GM19455 (cell line): ENCODE measurements at regions not wholly inside any gene's neighbourhood (a gene's known extent, or its start where the extent isn't known, plus 50 kb on each side); places are given as distances from the start of the nearest gene placed in this dataset.

Experiments
- ATAC-seq: cut with Tn5 transposase; IDR thresholded peaks from one replicate; pipeline ENCODE4 v1.9.1; 2021; ENCODE audit not compliant: unreplicated experiment

DNA sequence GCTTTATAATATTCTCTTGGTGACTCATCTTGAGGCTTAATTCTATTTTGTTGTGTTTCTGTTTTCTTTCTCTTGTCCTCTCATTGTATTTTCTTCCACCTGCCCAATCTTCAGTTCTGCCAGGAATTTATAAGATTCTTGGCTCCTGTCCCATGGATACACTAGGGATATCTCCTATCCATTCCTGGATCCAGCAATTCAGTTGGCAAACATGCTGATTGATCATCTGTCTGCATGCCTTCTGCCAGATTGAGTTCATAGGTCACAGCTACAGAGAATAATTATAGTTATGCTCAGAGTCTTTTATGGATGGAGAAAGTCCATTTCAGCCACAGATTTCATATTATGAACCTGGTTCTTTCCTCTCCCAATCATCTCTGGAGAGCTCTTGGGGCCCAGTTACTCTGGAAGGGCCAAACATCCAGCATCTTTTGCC, 140.4 kb upstream of the MAGI2 start:
- ATAC-seq: no peak

DNA sequence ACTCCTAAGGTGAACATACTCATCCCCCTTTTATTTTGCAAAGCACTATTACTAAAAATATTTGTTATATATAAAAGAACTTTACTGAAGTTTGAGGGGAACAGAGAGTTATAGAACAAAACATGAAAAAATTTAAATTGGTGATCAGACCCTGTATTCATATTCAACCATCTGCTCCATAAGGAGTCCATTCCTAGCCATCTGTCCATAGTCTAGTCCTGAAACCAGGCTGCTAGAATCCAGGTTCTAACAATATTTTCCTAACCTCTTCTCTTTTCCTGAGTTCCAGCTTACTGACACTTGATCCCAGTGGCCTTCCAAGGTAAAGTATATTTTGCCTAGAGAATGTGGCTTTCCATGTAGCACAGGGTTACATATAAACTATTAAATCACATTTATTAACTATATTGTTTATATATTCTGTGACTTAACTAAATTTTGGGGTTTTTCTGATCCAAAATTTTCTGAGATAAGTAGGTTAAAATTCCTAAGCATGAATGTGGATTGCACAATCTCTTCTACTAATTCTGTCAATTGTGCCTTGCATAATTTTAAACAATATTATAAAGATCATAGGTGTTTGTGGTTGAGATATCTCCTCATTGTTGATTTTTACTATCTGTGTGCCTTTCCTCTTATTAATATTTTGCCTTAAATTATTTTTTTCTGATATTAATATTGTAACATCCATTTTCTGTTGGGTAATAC, 137.6 kb upstream of the MAGI2 start:
- ATAC-seq: no peak

DNA sequence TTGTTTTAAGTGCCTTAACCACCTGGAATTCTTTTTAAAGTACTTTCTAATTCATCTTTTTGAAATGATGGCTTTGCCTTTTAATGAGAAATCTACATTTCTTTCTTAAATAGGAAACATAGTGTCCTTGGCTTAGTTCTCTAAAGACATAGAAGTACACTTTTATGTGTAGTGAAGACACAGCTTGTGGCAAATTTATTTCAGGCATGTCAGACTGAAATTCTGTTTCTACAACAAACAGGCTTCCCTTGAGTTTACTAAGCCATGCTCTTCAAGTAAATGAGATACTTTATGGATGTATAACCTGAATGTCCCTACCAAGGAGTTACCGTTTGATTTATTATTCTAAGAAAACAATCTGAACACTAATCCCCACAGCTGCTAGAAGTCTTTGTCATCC, 136.9 kb upstream of the MAGI2 start:
- no peak for ATAC-seq

DNA sequence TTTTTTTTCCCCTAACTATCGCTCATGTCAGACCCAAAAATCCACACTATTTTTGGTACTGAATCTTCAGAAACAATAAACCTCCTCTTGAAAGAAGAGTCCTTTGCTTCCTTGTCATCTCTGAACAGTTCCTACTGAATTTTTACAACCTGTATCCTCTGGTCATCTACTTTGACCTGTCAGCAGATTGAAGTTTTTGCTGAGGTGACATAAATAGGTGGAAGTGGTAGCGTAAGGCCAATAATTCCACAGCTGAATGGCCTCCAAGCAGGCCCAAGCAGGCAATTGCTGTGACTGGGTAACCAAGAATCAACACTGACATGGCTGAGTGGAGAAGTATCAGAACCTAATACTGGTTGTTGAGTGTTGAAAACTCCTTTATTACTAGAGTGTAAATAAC, 117.4 kb upstream of the MAGI2 start:
- no peak for ATAC-seq

DNA sequence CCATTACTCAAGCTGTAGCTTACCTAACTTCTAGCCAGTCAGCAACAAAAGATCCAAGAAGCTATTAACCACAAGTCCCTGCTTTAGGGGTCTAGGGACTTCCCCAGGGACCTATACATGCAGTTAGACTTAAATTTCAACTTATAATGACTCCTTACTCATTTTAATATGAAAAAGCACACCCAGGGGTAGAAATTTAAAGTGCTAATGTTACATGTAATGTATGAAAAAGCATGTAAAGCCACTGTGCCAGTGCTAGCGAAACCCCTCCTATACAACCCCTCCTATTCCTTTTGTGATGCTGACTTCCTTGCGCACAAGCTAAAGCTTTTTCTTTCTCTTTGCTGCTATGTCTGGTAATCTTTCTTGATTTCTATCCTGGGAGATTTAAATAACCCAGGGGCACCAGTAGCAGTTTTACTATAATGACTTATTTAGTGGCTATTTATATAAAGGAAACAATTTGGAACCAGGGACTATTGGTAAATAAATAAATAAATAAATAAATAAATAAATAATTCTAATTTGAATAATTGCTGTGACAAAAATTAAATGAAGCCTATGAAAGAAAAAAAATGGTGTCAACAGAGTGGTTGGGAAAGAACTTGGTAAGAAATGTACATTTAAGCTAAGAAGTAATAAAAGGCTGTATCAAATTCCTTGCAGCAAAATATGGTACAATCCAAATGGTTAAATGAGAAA, 110.5 kb upstream of the MAGI2 start:
- ATAC-seq: no peak

DNA sequence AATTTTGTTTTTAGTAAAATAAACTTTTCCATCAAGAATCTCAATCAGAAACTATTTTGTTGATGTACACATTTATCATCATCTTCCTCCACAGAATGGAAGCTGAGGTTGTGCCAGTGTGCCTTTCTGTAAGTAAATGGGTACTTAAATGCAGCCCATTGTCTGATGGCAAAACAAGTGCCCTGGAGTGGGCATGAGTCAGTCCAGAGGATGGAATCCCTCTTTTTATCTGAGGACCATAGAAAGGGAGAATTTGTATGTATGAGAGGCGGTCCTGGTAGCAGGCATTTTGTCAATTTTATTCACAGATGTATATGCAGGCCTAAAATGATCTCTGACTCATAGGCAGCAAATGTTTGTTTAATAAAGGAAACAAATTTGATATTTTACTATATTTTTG, 102.1 kb upstream of the MAGI2 start:
- no peak for ATAC-seq

DNA sequence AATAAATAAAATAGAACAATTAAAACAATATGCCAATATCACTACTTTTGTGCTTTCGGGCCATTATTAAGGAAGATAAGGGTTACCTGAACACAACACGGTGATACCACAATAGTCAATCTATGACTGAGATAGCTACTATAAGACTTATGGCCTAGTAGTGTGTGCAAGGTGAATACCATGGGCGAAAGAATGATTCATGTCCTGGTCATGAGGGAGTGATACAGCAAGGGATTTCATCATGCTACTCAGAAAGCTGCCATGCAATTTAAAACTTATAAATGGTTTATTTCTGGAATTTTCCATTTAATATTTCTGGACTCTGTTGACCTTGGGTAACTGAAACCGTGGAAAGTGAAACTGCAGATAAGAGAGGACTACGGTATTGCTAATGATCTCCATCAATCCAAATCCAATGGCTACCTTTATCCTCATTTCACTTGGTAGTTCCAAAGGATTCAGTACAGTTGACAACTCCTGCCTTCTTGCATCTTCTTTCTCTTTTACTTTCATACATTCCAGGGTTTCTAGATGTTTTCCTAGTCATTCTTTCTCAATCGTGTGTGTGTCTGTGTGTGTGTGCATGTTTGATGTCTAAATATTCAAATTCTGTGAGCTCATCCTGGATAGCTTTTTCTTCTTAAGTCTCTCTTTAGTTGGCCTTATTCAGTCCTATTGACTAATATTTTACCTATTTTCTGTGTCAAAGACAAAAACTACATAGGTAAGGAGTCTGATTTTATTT, 100.5 kb upstream of the MAGI2 start:
- ATAC-seq: no peak

DNA sequence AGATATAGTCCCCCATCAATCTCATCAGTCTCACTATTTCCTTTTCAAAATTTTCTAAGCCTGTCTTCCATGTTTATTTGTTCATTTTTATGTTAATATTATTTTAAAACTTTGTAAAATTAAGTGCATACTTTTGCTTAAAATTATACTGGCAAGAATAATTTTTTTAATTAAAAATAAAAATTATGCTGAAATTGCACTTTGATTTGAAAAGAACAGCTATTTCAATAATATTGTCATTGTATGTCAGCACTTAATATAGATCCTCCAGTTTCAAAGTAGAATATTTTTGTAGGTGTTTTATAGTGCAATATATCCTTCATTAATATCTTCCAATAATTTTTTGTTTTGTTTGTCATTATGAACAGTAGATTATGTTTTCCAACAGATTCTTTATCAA, 99.0 kb upstream of the MAGI2 start:
- ATAC-seq: no peak

DNA sequence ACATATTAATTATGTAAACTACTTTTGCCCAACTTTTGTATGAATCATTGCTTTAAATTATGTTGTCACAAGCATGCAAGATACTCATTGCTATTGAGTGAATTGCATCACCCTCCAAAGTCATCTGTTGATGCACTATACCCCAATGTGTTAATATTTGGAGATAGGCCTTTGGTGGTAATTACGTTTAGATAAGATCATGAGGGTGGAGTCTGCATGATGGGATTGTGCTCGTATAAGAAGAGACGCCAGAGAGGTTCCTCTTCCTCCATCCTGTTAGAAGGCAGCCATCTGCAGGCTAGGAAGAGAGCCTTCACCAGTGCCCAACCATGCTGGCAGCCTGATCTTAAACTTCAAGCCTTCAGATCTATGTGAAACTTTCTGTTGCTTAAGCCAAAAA, 95.3 kb upstream of the MAGI2 start:
- ATAC-seq: no peak

DNA sequence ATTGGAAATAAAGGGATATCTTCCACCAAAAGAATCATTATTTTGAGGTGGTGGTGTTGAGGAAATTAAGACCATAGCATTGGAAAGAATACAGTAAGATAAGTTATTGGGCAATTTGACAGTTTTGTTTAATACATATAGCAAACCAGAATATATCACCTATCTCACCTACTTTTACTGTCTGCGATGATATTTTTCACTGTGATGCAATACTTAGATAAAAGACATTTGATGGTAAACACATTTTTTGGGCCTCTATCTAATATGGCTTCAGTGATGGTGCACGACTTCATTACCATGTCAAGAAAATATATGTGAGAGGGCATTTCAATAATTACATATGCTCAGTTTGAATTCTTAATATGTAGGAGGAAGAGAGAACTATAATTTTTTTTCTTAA, 93.7 kb upstream of the MAGI2 start:
- ATAC-seq: no peak

DNA sequence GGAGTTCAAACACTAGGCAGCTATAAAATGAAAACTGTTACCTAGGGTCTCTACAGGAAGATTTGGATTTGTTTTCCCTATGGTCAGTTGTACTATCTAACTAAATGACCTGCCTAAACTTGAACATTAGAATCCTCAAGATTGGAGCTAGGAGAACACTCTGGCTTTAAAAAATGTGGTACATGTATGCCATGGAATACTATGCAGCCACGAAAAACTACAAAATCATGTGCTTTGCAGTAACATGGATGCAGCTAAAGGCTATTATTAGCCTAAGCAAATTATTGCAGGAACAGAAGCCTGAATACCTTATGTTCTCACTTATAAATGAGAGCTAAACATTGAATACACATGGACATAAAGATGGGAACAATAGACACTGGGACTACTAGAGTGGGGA, 87.1 kb upstream of the MAGI2 start:
- no peak for ATAC-seq

DNA sequence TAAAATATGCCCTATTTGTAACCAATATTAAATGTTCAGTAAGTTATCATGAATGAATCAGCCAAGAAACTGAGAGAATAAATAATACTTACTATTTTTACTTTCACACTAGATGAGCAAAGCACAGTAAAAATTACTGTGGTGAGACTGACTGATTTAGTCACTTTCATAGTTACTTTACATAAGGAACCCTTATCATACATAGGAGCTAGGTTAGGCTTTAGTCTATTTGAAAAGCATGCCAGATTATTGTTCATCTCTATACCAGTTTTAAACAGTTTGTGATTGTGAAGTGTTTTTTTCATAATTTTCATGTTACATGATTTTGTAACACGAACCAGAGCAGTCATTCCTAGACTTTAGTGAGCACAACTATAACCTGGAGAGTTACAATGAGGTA, 80.7 kb upstream of the MAGI2 start:
- ATAC-seq: no peak

DNA sequence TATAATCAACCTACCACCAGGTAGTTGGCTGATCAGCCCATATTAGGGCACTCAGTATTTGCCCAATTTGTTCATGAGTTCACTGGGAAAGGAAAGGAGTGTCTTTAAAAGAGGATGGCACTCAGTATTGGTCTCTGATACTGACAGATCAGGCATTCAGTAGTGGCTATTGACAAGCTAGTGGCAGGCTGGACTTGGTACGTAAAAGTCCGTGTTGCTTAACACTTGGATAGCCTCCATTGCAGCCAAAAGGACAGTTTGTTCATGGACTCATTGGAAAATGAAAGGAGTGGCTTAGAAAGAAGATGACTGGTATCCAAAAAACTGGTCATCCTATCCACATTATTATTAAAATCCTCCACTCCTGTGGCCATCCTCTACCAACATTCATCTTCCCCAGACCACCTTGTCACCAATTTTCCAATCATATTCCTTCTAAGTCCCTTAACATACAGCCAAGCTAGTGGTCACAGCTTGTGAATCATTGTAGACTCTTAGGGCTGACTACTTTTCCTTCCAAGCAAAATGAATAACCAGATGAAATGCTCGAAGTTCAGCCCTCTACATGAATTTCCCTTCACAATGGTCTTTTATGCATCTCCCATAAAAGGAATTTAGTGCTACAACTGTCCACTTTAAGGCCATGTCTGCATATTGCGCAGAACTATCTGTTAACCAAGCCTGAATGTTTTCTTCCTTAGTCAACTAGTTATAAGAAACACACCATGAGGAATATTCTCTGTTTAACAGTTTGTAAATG, 78.6 kb upstream of the MAGI2 start:
- no peak for ATAC-seq

DNA sequence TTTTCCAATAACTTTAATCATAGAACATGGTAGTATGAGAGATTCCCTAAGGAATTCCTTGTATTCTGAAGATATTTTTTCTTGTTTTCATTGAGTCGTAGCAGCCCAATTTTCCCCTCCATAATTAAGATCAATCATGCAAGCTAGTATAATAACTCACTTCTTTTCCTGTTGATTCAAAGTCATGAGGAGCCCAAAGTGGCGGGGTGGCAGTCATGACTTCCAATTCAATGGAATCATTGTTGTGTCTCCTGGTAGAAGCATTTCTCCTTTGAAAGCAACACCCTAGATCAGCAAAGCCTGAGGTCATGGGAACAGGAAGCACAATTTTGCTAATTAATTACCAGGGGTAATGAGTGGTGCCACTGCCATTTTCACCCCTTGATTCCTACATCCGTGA, 77.6 kb upstream of the MAGI2 start:
- ATAC-seq: no peak

DNA sequence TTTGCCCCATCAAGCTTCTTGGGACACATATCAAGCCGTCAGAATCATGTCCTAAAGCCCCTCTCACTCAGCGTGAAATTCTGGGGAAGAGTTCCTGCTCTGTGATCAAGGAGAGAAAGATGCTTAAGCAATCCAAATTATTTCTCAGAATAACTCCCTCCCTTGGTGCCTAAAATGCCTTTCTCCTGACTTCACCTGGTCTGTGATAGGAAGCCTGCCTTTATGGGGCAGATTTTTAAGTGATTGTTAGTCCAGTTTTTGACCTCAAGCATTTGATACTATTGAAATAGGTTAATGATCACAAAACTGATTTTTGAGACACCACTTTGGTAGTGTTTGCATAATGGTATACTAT, 76.4 kb upstream of the MAGI2 start:
- ATAC-seq: no peak

DNA sequence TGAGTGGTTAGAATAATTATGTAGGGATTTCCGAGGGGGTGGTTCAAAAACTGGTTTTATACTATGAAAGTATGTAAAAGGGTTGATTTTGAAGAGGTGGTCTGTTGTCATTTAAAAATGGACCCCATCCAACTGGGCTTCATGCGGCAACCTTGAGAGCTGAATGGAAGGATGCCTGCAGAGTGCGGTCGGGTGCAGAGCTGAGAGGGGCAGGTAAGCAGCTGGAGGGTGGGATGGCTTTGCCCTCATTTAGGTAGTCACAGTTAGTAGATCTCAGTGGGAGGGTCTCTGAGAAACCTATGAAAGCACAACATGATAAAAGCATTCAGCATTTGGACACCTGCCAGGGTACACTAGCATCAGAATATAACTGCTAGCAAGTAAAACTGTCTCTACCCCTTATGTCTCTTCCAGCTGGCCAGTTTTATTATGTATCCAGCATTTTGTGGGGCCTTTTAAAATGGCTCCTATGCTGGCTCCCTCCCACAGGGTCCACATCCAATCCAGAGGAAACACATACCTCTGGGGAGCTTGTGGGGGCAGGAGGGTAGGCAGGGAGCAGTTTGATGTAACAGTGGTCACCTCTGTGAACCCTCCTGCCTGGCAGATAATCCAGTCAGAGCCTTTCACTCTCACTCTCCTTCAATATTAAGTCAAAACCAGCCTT, 75.9 kb upstream of the MAGI2 start:
- ATAC-seq: no peak

DNA sequence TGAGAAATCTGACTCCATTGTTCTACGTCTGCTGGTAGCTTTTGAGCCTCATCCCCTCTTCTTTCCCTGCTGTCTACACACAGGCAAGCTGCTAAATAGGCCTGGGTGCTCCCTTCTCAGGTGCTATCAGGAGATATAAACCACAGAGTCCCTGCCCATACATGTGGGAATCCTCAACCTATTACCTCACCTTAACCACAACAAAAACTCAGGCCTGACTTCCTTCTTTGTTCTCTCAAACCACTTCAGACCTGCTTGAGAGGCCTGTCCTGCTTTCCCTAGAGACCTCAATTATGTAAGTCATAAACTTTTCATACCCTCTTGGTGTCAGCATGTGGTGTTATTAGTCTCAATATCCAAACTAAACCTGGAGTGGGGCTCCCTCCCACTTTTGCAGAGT, 75.0 kb upstream of the MAGI2 start:
- no peak for ATAC-seq

DNA sequence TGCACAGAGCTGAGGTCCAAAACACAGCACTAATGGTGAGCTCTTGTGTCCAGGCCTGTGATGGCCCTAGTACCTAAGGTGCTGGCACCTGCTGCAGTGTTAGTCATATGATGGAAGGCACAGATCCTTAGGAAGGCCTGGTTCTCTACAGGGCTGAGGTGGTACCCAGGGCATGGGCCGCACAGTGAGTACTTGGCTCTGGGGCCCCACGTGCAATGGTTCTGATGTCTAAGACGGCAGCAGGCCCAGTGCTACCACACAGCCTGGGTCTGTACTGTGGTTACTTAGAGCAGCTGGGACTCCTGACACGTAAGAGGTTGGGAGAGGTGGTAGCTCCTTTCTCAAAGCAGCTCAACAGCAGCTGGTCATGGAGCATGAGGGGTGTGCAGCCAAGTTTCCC, 70.6 kb upstream of the MAGI2 start:
- no peak for ATAC-seq

DNA sequence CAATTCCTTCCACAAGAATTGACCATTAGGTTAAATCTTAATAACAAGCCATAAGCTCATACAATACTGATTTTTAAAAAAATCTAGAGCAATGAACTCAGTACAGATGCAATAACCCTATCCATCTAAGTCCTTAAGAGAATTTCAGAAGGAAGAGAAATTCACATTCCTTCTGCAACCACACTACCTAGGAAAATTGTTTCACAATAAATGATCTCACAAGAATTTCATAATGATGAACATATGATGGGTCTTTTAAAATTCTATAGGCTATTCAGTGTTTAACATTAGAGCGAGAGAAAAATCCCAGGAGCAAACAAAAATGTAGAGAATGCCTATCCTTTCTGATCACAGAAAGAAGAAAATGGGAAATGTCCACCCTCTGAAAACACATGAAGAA, 70.0 kb upstream of the MAGI2 start:
- ATAC-seq: no peak

DNA sequence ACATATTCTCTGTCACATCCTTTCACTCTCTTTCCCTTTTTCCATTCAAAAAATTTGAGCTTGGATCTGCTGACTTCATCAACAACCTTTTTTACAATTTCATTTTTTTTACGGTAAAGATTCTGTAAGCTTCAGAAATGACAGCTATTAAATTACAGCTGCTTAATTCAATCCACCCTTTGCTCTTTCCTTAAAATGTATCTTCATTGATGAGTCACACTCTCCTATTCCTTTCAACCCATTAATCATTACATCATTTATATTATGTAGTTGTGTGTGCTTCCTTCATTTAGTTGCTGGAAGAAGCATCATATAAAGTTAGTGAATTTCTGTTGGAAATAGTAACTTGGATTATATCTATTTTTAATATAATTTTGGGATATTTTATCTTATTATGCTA, 67.1 kb upstream of the MAGI2 start:
- ATAC-seq: no peak

DNA sequence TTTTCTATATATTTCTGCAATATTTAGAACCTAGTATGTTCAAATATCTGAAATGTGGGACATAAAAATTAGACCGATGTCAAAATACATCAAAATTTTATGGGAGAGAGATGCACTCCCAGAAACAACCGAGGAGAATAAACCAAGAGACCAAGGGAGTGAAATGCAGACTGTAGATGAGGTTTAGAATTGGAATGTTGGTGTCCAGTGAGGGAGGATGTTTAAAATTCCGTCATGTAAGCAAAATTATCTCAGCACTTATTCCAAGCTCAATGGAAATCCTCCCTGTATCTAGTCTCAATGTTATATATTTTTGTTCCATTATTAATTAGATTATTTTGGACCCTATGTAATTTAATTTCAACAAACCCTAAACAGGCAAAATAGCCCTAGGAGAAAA, 61.9 kb upstream of the MAGI2 start:
- no peak for ATAC-seq
